ENCODE measurements at regions not wholly inside any gene's neighbourhood (a gene's known extent, or its start where the extent isn't known, plus 50 kb on each side); places are given as distances from the start of the nearest gene placed in this dataset.

GRCh38 chr11:19338375-19338774 lies 97.6 kb upstream of the E2F8 start:
- in situ Hi-C loops (cut with MboI; ENCODE audit: low pct_unique_long_range_greater_than_20kb, low sequenced_read_pairs): no loop called here
- DNase-seq: no peak

GRCh38 chr11:19337779-19338178 lies 97.0 kb upstream of the E2F8 start:
- DNase-seq: no peak
- in situ Hi-C loops (cut with MboI; ENCODE audit: low pct_unique_long_range_greater_than_20kb, low sequenced_read_pairs): no loop called here

GRCh38 chr11:19336331-19336730 lies 95.6 kb upstream of the E2F8 start:
- in situ Hi-C loops (cut with MboI; ENCODE audit: low pct_unique_long_range_greater_than_20kb, low sequenced_read_pairs): no loop called here
- DNase-seq: no peak

GRCh38 chr11:19332476-19332875 lies 91.7 kb upstream of the E2F8 start:
- DNase-seq: no peak
- in situ Hi-C loops (cut with MboI; ENCODE audit: low pct_unique_long_range_greater_than_20kb, low sequenced_read_pairs): no loop called here

- DNase-seq: no peak
- in situ Hi-C loops (cut with MboI; ENCODE audit: low pct_unique_long_range_greater_than_20kb, low sequenced_read_pairs): no loop called here
Observed at GRCh38 chr11:19330416-19330815, 89.7 kb upstream of the E2F8 start.

- in situ Hi-C loops (cut with MboI; ENCODE audit: low pct_unique_long_range_greater_than_20kb, low sequenced_read_pairs): no loop called here
- DNase-seq: no peak
Observed at GRCh38 chr11:19329970-19330369, 89.2 kb upstream of the E2F8 start.

GRCh38 chr11:19328586-19329311 lies 88.0 kb upstream of the E2F8 start:
- in situ Hi-C loops (cut with MboI; ENCODE audit: low pct_unique_long_range_greater_than_20kb, low sequenced_read_pairs): no loop called here
- DNase-seq: no peak

GRCh38 chr11:19327280-19327679 lies 86.5 kb upstream of the E2F8 start:
- in situ Hi-C loops (cut with MboI; ENCODE audit: low pct_unique_long_range_greater_than_20kb, low sequenced_read_pairs): no loop called here

GRCh38 chr11:19326499-19326898 lies 85.8 kb upstream of the E2F8 start:
- in situ Hi-C loops (cut with MboI; ENCODE audit: low pct_unique_long_range_greater_than_20kb, low sequenced_read_pairs): no loop called here
- DNase-seq: no peak

More at GRCh38 chr11:19327280-19327679, 86.5 kb upstream of the E2F8 start:
- no peak for DNase-seq

GRCh38 chr11:19323502-19323901 lies 82.8 kb upstream of the E2F8 start:
- in situ Hi-C loops (cut with MboI; ENCODE audit: low pct_unique_long_range_greater_than_20kb, low sequenced_read_pairs): no loop called here
- no peak for DNase-seq

- no peak for DNase-seq
- in situ Hi-C loops (cut with MboI; ENCODE audit: low pct_unique_long_range_greater_than_20kb, low sequenced_read_pairs): no loop called here
Observed at GRCh38 chr11:19321351-19321750, 80.6 kb upstream of the E2F8 start.

GRCh38 chr11:19320827-19321226 lies 80.1 kb upstream of the E2F8 start:
- DNase-seq: no peak
- in situ Hi-C loops (cut with MboI; ENCODE audit: low pct_unique_long_range_greater_than_20kb, low sequenced_read_pairs): no loop called here

GRCh38 chr11:19316434-19316833 lies 75.7 kb upstream of the E2F8 start:
- DNase-seq: no peak
- in situ Hi-C loops (cut with MboI; ENCODE audit: low pct_unique_long_range_greater_than_20kb, low sequenced_read_pairs): no loop called here

- DNase-seq: no peak
- in situ Hi-C loops (cut with MboI; ENCODE audit: low pct_unique_long_range_greater_than_20kb, low sequenced_read_pairs): no loop called here
Observed at GRCh38 chr11:19315511-19315910, 74.8 kb upstream of the E2F8 start.

- no peak for DNase-seq
- in situ Hi-C loops (cut with MboI; ENCODE audit: low pct_unique_long_range_greater_than_20kb, low sequenced_read_pairs): no loop called here
Observed at GRCh38 chr11:19313140-19313539, 72.4 kb upstream of the E2F8 start.

GRCh38 chr11:19311308-19312030 lies 70.7 kb upstream of the E2F8 start:
- in situ Hi-C loops (cut with MboI; ENCODE audit: low pct_unique_long_range_greater_than_20kb, low sequenced_read_pairs): no loop called here

GRCh38 chr11:19307498-19307897 lies 66.8 kb upstream of the E2F8 start:
- in situ Hi-C loops (cut with MboI; ENCODE audit: low pct_unique_long_range_greater_than_20kb, low sequenced_read_pairs): no loop called here
- DNase-seq: no peak

More at GRCh38 chr11:19311308-19312030, 70.7 kb upstream of the E2F8 start:
- DNase-seq: peak; percentile 35

- in situ Hi-C loops (cut with MboI; ENCODE audit: low pct_unique_long_range_greater_than_20kb, low sequenced_read_pairs): no loop called here
- DNase-seq: no peak
Observed at GRCh38 chr11:19306179-19306944, 65.6 kb upstream of the E2F8 start.

GRCh38 chr11:19301361-19301760 lies 60.6 kb upstream of the E2F8 start:
- DNase-seq: no peak
- in situ Hi-C loops (cut with MboI; ENCODE audit: low pct_unique_long_range_greater_than_20kb, low sequenced_read_pairs): no loop called here

- in situ Hi-C loops (cut with MboI; ENCODE audit: low pct_unique_long_range_greater_than_20kb, low sequenced_read_pairs): no loop called here
- no peak for DNase-seq
Observed at GRCh38 chr11:19294444-19294843, 53.7 kb upstream of the E2F8 start.

Measured in KBM-7 (cell line).